Psoas muscle (tissue), 7 donors: ENCODE measurements at regions not wholly inside any gene's neighbourhood (a gene's known extent, or its start where the extent isn't known, plus 50 kb on each side); places are given as distances from the start of the nearest gene placed in this dataset.

Source experiments
- ATAC-seq, 4 donors: fragments of 200-7000 bp; cut with Tn5 transposase; one replicate each; pipeline ENCODE4 v1.9.1; 2020; ENCODE audit warnings: moderate library complexity in 3 of 4, mild to moderate bottlenecking in 2 of 4
- DNase-seq, 2 donors: peaks; one replicate each; pipeline ENCODE4 v3.0.0-alpha.2; 2020
- H3K27ac ChIP-seq: fragments of 200-600 bp; one replicate; pipeline ENCODE4 v1.8.0; 2022
- H3K27me3 ChIP-seq, 3 donors: fragments of 200-600 bp in 1 of 3; one replicate each; pipeline versions ENCODE4 v1.6.1 to v1.8.0; 2013 to 2022; ENCODE audit warnings: low read length in 2 of 3, mild to moderate bottlenecking in 2 of 3, moderate library complexity in 1 of 3; ENCODE audit not compliant: insufficient read depth in 3 of 3
- H3K36me3 ChIP-seq, 2 donors: fragments of 200-600 bp in 1 of 2; one replicate each; pipeline versions ENCODE4 v1.6.1 to v1.8.0; 2013 to 2022; ENCODE audit warnings: low read depth in 1 of 2, mild to moderate bottlenecking in 1 of 2, moderate library complexity in 1 of 2; ENCODE audit not compliant: insufficient read depth in 1 of 2
- H3K4me1 ChIP-seq: fragments of 200-600 bp; one replicate; pipeline ENCODE4 v1.8.0; 2022
- H3K4me3 ChIP-seq: fragments of 200-600 bp; one replicate; pipeline ENCODE4 v1.8.0; 2022; ENCODE audit warnings: mild to moderate bottlenecking
- H3K9me3 ChIP-seq: fragments of 200-600 bp; one replicate; pipeline ENCODE4 v1.8.0; 2022
- WGBS, 3 donors: extraction: QIAGEN DNeasy Blood & Tissue Kit; methylation state at CpG; one replicate each; pipeline versions ENCODE4 v1.1.6 to v1.1.7; 2013; 5-methylcytosine and 5-hydroxymethylcytosine counted together
- intact Hi-C, 2 donors: fragments of 100-400 bp; cut with DNase I; formaldehyde crosslinking; loops; one replicate each; pipeline versions ENCODE4 v1.11.0 to v1.14.2; 2022
- TF ChIP-seq, protein P1 (sequence below): fragments of 200-600 bp; IDR thresholded peaks from one replicate; pipeline ENCODE4 v1.8.0; 2022; ENCODE audit warnings: antibody characterized with exemption
- donor health status: healthy with polysubstance abuse.
- donor health status: DM: no; HTN: no; CAD: no; lungs with moderate emphysema.
- donor health status: Bipolar disorder and iron deficiency.
- donor health status: healthy.
- donor health status: DM: yes; HTN: yes; CAD: no.
- donor health status: DM: no; HTN: no; CAD: no.
- donor health status: DM: yes; HTN: yes; CAD: no.

DNA sequence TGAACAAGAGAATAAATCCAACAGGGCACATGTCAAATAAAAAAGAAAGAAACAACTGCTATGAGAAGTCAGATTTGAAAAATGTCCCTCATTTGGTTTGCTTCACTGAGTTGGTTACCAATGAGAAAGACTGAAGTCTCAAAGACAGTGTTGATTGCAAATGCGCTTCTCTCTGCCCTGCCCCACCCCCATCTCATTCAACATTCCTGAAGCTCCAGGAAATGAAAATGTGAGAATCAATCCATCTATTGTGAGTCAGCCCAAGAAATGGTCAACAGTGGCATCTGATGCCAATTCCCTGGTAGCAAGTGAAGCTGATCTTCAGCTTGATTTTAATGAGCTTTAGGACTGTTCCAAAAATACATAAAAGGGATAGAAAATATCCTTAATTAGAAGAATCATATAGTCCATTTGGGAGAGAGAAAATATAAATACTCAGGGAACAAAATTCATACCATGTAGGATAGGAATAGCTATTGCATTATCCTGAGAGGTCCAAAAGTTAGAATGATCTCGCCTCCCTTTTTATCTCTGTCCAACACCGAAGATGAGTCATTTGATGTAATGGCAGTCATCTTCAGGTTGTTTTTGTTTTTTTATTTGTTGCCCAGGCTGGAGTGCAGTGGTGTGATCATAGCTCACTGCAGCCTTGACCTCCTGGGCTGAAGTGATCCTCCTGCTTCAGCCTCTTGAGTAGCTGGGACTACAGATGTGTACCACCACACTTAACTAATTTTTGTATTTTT lies 200.3 kb upstream of the UMPS start:
- TF ChIP-seq, protein P1, sequence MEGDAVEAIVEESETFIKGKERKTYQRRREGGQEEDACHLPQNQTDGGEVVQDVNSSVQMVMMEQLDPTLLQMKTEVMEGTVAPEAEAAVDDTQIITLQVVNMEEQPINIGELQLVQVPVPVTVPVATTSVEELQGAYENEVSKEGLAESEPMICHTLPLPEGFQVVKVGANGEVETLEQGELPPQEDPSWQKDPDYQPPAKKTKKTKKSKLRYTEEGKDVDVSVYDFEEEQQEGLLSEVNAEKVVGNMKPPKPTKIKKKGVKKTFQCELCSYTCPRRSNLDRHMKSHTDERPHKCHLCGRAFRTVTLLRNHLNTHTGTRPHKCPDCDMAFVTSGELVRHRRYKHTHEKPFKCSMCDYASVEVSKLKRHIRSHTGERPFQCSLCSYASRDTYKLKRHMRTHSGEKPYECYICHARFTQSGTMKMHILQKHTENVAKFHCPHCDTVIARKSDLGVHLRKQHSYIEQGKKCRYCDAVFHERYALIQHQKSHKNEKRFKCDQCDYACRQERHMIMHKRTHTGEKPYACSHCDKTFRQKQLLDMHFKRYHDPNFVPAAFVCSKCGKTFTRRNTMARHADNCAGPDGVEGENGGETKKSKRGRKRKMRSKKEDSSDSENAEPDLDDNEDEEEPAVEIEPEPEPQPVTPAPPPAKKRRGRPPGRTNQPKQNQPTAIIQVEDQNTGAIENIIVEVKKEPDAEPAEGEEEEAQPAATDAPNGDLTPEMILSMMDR: no peak
- Histone ChIP-seq H3K27me3 (no peaks in the 10 kb centered on the region), H3K27ac (no peak overlapping the region), H3K4me1 (no peaks in the 10 kb centered on the region), H3K36me3 (no peaks in the 10 kb centered on the region), H3K4me3 (no peak overlapping the region), H3K9me3 (no peaks in the 10 kb centered on the region)
- intact Hi-C loops: no loop called here
- DNase-seq: no peak
- peak in 1 of 4 donors; percentile 48 for ATAC-seq
- 85 to 90% (median 88%) methylated on average over 3 of the region's 3 CpGs for WGBS, 3 donors

DNA sequence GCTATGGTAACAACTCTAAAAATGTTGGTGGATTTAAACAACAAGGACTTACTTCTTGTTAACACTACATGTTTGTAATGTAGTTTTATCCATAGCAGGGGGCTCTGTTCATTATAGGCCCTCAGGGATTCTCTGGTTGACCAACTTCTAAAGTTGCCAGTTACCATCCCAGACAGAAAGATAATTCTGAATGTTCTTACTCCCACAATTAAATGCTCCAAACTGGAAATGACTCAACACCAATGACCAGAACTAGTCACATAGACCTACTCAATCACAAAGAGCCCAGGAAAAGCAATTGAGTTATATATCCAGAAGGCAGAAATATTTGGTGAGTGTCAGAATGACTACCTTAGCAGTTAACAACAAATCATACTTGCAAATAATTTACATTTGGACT lies 199.3 kb upstream of the UMPS start:
- H3K27ac ChIP-seq: no peak overlapping the region
- H3K27me3 ChIP-seq: no peaks in the 10 kb centered on the region
- no peaks in the 10 kb centered on the region for H3K4me1 ChIP-seq
- no peak overlapping the region for H3K4me3 ChIP-seq
- no peaks in the 10 kb centered on the region for H3K9me3 ChIP-seq
- no peak for ATAC-seq
- TF ChIP-seq, protein P1: no peak
- intact Hi-C loops: no loop called here
- H3K36me3 ChIP-seq: no peaks in the 10 kb centered on the region
- no peak for DNase-seq

DNA sequence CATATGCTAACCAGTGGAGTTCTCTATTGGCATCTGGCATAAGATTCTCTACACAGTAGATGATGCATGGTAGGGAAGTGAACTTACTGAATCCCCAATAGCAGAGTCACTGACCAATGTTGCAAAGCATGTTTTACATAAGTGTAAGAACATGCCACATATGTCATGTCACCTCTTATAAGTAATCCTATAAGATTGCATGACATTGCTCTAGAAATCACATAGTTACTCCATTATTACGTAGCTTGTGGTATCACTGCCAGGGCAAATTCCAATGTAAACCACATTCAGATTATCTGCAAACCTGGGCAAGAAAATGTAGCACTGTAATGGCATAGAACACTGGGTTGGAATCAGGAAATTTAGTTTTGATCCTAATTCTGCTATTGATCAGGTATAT lies 198.2 kb upstream of the UMPS start:
- intact Hi-C loops: no loop called here
- H3K4me3 ChIP-seq: no peak overlapping the region
- no peaks in the 10 kb centered on the region for H3K9me3 ChIP-seq
- H3K27me3 ChIP-seq: no peaks in the 10 kb centered on the region
- H3K36me3 ChIP-seq: no peaks in the 10 kb centered on the region
- no peaks in the 10 kb centered on the region for H3K4me1 ChIP-seq
- TF ChIP-seq, protein P1: no peak
- DNase-seq: no peak
- no peak for ATAC-seq
- 97 to 100% (median 97%) methylated on average over 1 of the region's 1 CpG for WGBS, 3 donors
- no peak overlapping the region for H3K27ac ChIP-seq

DNA sequence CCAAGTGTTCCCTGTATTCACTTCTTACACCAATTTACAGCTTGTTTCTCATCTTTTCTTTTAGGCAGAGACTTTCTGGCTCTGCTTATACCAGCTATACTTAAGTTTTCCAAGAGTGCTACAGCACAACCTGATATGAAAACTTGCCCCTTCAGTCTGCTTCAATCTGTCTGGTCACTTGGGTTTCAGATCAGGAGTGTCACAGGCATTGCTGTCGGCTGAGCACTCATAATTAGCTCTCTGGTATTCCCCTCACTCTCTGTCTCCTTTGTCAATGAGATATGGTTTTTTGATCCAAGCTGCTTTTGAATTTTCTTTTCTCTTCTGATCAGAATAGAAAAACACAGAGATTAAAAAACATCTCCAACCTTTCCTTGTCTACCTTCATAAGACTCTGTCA lies 194.9 kb upstream of the UMPS start:
- Histone ChIP-seq H3K36me3 (no peaks in the 10 kb centered on the region), H3K4me1 (no peaks in the 10 kb centered on the region), H3K9me3 (no peaks in the 10 kb centered on the region), H3K27ac (no peak overlapping the region), H3K27me3 (no peaks in the 10 kb centered on the region), H3K4me3 (no peak overlapping the region)
- DNase-seq (no peak), ATAC-seq (no peak)
- intact Hi-C loops: no loop called here
- WGBS, 3 donors: 81 to 94% (median 91%) methylated on average over 1 of the region's 1 CpG
- TF ChIP-seq, protein P1: no peak
